H54 (cell line): ENCODE measurements at regions not wholly inside any gene's neighbourhood (a gene's known extent, or its start where the extent isn't known, plus 50 kb on each side); places are given as distances from the start of the nearest gene placed in this dataset.
A peak's percentile ranks its signal among the peaks of the same experiment; 100 is the strongest.

Experiments
- DNase-seq: peaks from one replicate; pipeline ENCODE4 v3.0.0; 2011; ENCODE audit warnings: low spot score, mixed read lengths; ENCODE audit not compliant: insufficient read length
- FAIRE-seq: peaks from 3 replicates; lab custom pipeline; 2011; peaks lifted over from hg19 to GRCh38; lab: Jason Lieb, UNC
- POLR2A ChIP-seq: IDR thresholded peaks from 2 replicates; pipeline ENCODE4 v1.6.1; 2011; ENCODE audit warnings: low read depth, mild to moderate bottlenecking, low read length

- TF ChIP-seq POLR2A, result no peak
- FAIRE-seq (no peak), DNase-seq (no peak)
Measured at GRCh38 chr12:113684908-113685782, 213.5 kb upstream of the LHX5 start.

DNA sequence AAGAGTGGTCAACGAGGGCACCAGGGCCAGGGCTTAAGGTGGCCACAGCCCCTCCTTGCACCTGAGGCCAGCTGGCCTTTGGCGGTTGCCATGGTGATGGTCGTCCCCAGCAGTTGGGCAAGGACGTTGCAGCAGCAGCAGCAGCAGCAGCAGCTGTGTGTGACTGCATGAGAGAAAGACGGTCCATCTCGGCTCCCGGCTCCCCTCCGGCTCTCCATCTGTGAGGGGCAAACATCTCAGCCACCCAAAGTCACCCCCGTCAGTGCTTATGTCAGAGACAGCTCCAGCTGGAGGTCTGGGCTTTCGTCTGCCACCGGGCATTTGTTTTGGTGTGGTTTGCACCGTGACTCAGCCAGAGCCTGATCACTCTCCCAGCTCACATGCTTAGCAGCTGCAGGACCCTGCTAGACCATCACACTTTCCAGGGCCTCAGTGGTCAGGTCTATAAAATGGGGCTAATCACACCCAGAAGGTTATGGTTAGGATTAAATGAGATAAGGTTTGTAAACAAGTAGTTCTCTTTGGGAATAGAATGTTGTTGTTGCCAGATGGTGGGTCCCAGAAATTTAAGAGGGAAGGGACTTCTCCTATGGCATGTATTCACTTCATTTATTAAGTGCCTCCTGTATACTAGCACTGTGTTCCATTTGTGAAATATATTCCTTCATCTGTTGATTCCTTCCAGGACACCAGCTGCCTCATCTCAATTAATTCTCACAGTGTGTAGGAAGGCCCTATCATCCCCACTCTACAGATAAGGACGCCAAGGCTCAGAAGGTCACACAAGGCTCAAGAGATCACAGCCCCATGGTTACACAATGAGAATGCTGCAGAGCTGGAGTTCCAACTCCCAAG, 212.6 kb upstream of the LHX5 start:
- TF ChIP-seq POLR2A, result no peak
- FAIRE-seq, result no peak
- DNase-seq, result peak; percentile 63

DNA sequence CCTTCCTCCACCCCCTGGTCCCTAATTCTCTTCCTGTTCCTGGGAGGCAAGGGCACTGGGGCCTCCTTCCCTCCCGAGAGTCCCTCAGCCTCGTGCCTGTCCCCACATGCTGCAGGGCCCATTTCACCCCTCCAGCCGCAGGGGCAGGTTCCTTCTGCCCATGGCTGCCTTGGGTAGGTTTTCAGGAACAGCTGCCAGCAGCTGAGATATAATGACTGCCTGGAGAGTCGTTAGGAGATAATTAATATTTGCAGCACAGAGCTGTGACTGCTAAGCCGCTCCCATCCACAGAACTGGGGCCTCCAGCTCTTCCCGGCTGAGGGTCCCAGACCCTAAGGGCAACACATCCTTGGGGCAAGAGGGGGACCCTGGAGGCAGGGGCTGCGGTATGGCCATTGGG, 211.9 kb upstream of the LHX5 start:
- FAIRE-seq (no peak), DNase-seq (no peak)
- TF ChIP-seq POLR2A, result no peak

GRCh38 chr12:113680868-113681267, 209.2 kb upstream of the LHX5 start:
- FAIRE-seq, result no peak
- no peak for TF ChIP-seq POLR2A
- no peak for DNase-seq

DNA sequence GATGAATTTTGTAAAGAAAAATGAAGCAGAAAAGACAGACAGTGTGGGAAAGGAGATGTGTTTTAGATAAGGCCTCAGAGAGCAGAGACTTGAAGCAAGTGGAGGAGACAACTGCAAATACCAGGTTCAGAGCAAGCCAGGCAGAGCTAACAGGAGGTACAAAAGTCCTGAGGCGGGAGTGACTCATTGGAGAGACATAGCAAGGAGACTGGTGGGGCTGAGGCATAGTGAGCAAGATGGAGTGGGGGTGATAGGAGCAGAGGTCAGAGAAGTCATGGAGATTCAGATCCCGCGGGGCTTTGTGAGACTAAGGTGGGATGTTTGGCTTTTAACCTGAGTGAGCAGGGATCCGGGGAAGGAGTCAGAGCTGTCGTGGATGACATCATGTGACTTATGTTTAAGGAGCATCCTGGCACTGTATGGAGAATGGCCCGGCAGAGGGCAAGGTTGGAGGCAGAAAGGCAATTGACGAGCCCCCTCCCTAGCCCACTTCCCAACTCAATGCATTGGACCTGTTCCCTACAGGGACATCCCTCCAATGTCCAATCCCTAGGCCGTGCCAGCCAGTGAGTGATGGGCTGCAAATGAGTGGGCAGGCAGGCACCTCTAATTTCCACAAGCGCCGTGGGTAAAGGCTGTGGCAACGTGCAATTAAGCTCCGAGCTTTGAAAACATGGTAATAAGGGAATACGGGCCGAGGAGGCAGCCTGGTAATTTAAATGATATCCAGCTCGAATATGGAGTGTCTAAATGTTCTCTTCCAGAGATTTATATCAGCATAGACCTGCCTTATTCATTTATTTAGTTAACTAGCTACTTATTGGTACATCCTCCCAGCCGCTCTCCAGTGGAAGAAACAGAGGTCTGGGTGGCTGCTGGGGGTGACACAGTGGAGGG, 206.8 kb upstream of the LHX5 start:
- DNase-seq (peak; percentile 38), FAIRE-seq (no peak)
- TF ChIP-seq POLR2A, result no peak

- DNase-seq, result no peak
- FAIRE-seq, result no peak
- TF ChIP-seq POLR2A, result no peak
Measured at GRCh38 chr12:113676547-113676946, 204.9 kb upstream of the LHX5 start.

- TF ChIP-seq POLR2A, result no peak
- FAIRE-seq, result no peak
- DNase-seq, result no peak
Measured at GRCh38 chr12:113676117-113676516, 204.4 kb upstream of the LHX5 start.

- TF ChIP-seq POLR2A, result no peak
- no peak for FAIRE-seq
- DNase-seq, result no peak
Measured at GRCh38 chr12:113674996-113675395, 203.3 kb upstream of the LHX5 start.

- DNase-seq (no peak), FAIRE-seq (no peak)
- TF ChIP-seq POLR2A, result no peak
Measured at GRCh38 chr12:113674302-113674701, 202.6 kb upstream of the LHX5 start.

DNA sequence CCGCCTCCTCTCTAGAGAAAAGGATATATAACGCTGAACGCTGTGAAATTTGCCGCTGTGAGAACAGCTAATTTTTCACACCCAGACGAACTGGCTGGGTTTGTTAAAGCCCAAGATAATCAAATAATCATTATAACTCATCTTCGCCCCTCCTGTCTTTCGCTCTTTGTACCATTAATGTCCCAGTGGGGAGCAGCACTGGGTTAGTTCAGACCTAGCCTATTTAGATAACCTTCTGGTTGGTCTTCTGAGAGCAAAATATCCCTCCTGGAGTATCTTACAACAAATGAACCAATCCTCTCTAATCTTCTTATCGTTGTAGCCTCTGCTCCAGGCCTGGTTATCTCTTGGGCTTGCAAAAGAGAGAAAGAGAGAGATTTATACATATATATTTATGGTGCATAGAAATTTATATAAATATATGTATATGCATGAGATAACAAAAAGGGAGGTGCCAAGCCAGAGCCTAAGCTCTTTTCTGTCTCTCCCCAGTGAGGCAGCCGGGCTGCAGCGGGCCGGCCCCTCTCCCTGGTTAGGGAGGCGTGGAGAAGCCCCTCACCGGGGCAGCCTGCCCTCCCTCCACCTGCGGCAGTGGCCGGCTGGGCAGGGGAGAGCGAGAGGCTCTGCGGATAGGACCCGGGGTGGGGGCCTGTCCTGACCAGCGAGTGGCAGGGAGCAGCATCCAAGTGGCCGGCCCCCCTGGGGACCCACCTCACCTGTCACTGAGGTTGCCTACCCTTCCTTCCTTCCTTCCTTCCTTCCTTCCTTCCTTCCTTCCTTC, 202.0 kb upstream of the LHX5 start:
- no peak for FAIRE-seq
- TF ChIP-seq POLR2A, result no peak

DNA sequence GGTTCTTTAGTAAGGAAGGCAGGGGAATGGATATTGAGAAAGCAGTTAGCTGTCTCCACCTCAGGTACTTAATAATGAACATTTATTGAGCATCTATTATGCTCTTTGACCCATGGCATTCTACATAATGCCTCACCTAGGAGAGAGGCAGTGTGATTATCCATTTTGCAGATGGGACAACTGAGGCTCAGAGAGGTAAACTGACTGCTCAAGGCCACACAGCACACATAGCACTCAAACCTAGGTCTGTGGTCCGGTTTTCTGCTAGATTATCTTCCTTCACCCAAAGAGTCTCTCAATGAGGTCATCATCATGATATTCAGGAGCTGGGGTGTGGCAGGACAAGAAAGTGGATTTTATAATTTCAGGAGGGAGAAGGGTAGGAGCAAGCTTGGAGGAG, 199.1 kb upstream of the LHX5 start:
- DNase-seq, result no peak
- TF ChIP-seq POLR2A, result no peak
- no peak for FAIRE-seq

More for the DNA sequence above, 202.0 kb upstream of the LHX5 start:
- DNase-seq, result no peak

- no peak for TF ChIP-seq POLR2A
- no peak for FAIRE-seq
- DNase-seq, result no peak
Measured at GRCh38 chr12:113667676-113668356, 196.1 kb upstream of the LHX5 start.

DNA sequence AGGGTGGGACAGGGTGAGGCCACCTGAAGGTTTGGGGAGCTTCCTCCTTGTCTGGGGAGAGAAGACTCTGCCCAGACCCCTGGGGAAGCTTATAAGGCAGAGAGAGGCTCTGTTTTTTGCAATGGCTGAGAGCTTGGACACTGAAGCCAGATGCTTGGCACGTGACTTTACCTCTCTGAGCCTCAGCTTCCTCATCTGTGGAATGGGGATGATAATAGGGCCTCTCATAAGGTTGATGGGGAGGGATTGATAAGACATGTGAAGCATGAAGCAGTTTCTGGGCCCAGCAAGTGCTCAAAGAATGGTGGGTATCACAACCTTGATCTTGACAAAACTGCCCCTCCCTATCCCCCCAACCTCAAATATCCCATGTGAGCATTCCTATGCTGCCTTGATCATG, 195.4 kb upstream of the LHX5 start:
- FAIRE-seq (no peak), DNase-seq (no peak)
- no peak for TF ChIP-seq POLR2A
